H1 (cell line): ENCODE measurements at regions not wholly inside any gene's neighbourhood (a gene's known extent, or its start where the extent isn't known, plus 50 kb on each side); places are given as distances from the start of the nearest gene placed in this dataset.

Source experiments
- CTCF ChIA-PET: fragments of 300-600 bp; sonication (Branson Sonifier 250); formaldehyde crosslinking; loops from one replicate; lab custom pipeline; 2021; ENCODE audit not compliant: partially characterized antibody; lab: Charles Lee
- POLR2A ChIA-PET: fragments of 300-600 bp; sonication (Branson Sonifier 250); formaldehyde crosslinking; loops from one replicate; lab custom pipeline; 2021; ENCODE audit warnings: inconsistent platforms; ENCODE audit not compliant: partially characterized antibody; lab: Charles Lee
- DNase-seq, 2 experiments: peaks; one replicate each; pipeline versions ENCODE4 v3.0.0 to v3.0.0-alpha.2; 2010 to 2022; ENCODE audit warnings: low spot score in 2 of 2, low read depth in 1 of 2, mixed read lengths in 1 of 2
- FAIRE-seq: peaks from 2 replicates; lab custom pipeline; 2011; peaks lifted over from hg19 to GRCh38; lab: Jason Lieb, UNC
- H2AFZ ChIP-seq: 2 replicates; pipeline ENCODE4 v1.8.1; 2012; ENCODE audit warnings: low read length, inconsistent platforms
- H2AK5ac ChIP-seq: 2 replicates; pipeline ENCODE4 v1.6.1; 2013; ENCODE audit warnings: low read depth, low read length
- H2BK120ac ChIP-seq: replicated peaks from 2 replicates; pipeline ENCODE3; 2013; ENCODE audit warnings: low read depth, low read length, inconsistent platforms
- H2BK12ac ChIP-seq: 2 replicates; pipeline ENCODE4 v1.6.1; 2013; ENCODE audit warnings: low read depth, low read length
- H2BK15ac ChIP-seq: 2 replicates; pipeline ENCODE4 v1.6.1; 2013; ENCODE audit warnings: low read length
- H2BK20ac ChIP-seq: 2 replicates; pipeline ENCODE4 v1.6.1; 2013; ENCODE audit warnings: low read length
- H2BK5ac ChIP-seq: 2 replicates; pipeline ENCODE4 v1.6.1; 2013; ENCODE audit warnings: low read depth, low read length
- H3K14ac ChIP-seq: 2 replicates; pipeline ENCODE4 v1.6.1; 2013; ENCODE audit warnings: inconsistent platforms; ENCODE audit not compliant: insufficient read length
- H3K18ac ChIP-seq: 2 replicates; pipeline ENCODE4 v1.6.1; 2013; ENCODE audit warnings: low read length; ENCODE audit errors: extremely low read depth
- H3K23ac ChIP-seq: 2 replicates; pipeline ENCODE4 v1.6.1; 2013; ENCODE audit warnings: inconsistent platforms; ENCODE audit not compliant: insufficient read length
- H3K23me2 ChIP-seq: 2 replicates; pipeline ENCODE4 v1.6.1; 2013; ENCODE audit warnings: low read depth, low read length
- H3K27ac ChIP-seq: 2 replicates; pipeline ENCODE4 v1.6.1; 2011; ENCODE audit warnings: low read depth, low read length, inconsistent platforms
- H3K27me3 ChIP-seq, 4 experiments: replicated peaks in 1 of 4; 1 replicate in 1 of 4; 2 replicates in 3 of 4; pipeline versions ENCODE4 v1.6.1 to v1.8.1; 2011 to 2013; ENCODE audit warnings: low read length in 3 of 4, mild to moderate bottlenecking in 3 of 4, inconsistent platforms in 2 of 4, mixed read lengths in 2 of 4, moderate library complexity in 1 of 4; ENCODE audit not compliant: control insufficient read depth in 3 of 4, insufficient read depth in 3 of 4; ENCODE audit errors: extremely low read depth in 1 of 4
- H3K36me3 ChIP-seq, 4 experiments: 2 replicates each; pipeline versions ENCODE4 v1.6.1 to v1.8.1; 2011 to 2013; ENCODE audit warnings: mild to moderate bottlenecking in 4 of 4, low read length in 3 of 4, moderate library complexity in 2 of 4, control low read depth in 1 of 4, inconsistent platforms in 1 of 4; ENCODE audit not compliant: insufficient read depth in 4 of 4, control insufficient read depth in 2 of 4
- H3K4ac ChIP-seq: replicated peaks from 2 replicates; pipeline ENCODE3; 2013; ENCODE audit warnings: low read length, low read depth, mixed read lengths, inconsistent platforms; ENCODE audit not compliant: insufficient read length
- H3K4me1 ChIP-seq, 4 experiments: replicated peaks in 1 of 4; 1 replicate in 1 of 4; 2 replicates in 3 of 4; pipeline versions ENCODE4 v1.6.1 to v1.8.1; 2011 to 2013; ENCODE audit warnings: low read length in 3 of 4, inconsistent platforms in 2 of 4, mixed read lengths in 1 of 4; ENCODE audit not compliant: insufficient read depth in 4 of 4, control insufficient read depth in 3 of 4
- H3K4me2 ChIP-seq, 2 experiments: 2 replicates each; pipeline versions ENCODE4 v1.6.1 to v1.8.1; 2011 to 2013; ENCODE audit warnings: low read depth in 2 of 2, low read length in 2 of 2, control low read depth in 1 of 2, inconsistent platforms in 1 of 2, mild to moderate bottlenecking in 1 of 2; ENCODE audit not compliant: insufficient read depth in 1 of 2
- H3K4me3 ChIP-seq, 4 experiments: fragments of 200-600, 300-600 bp in 1 of 4; sonication (generic), shearing (Covaris generic), sonication (Bioruptor Twin) in 1 of 4; 2 replicates each; pipeline versions ENCODE4 v1.5.1 to v1.8.1; 2011 to 2016; ENCODE audit warnings: low read length in 4 of 4, low read depth in 3 of 4, control low read depth in 2 of 4, inconsistent platforms in 2 of 4, mild to moderate bottlenecking in 2 of 4, mixed read lengths in 1 of 4, moderate library complexity in 1 of 4; ENCODE audit not compliant: insufficient read depth in 2 of 4; ENCODE audit errors: extremely low read depth in 1 of 4
- H3K56ac ChIP-seq: replicated peaks from 2 replicates; pipeline ENCODE3; 2013; ENCODE audit warnings: low read depth, mild to moderate bottlenecking, mixed read lengths, low read length, inconsistent platforms; ENCODE audit not compliant: insufficient read length
- H3K79me1 ChIP-seq: 2 replicates; pipeline ENCODE4 v1.6.1; 2013; ENCODE audit warnings: low read depth, low read length, control low read depth
- H3K79me2 ChIP-seq, 2 experiments: 2 replicates each; pipeline versions ENCODE4 v1.6.1 to v1.8.1; 2012 to 2013; ENCODE audit warnings: low read length in 2 of 2, mild to moderate bottlenecking in 2 of 2, inconsistent platforms in 1 of 2; ENCODE audit not compliant: insufficient read depth in 2 of 2, control insufficient read depth in 1 of 2
- H3K9ac ChIP-seq, 4 experiments: replicated peaks in 1 of 4; 1 replicate in 1 of 4; 2 replicates in 3 of 4; pipeline versions ENCODE4 v1.6.1 to v1.8.1; 2011 to 2013; ENCODE audit warnings: low read depth in 3 of 4, low read length in 3 of 4, control low read depth in 2 of 4, mild to moderate bottlenecking in 2 of 4, moderate library complexity in 2 of 4, inconsistent platforms in 1 of 4; ENCODE audit errors: extremely low read depth in 1 of 4
- H3K9me3 ChIP-seq, 2 experiments: 2 replicates each; pipeline versions ENCODE4 v1.6.1 to v1.8.1; 2012 to 2013; ENCODE audit warnings: mild to moderate bottlenecking in 2 of 2, moderate library complexity in 2 of 2, control low read depth in 1 of 2, inconsistent platforms in 1 of 2, low read depth in 1 of 2, low read length in 1 of 2, mixed read lengths in 1 of 2; ENCODE audit not compliant: insufficient read depth in 2 of 2
- H4K20me1 ChIP-seq, 2 experiments: replicated peaks in 1 of 2; 2 replicates each; pipeline versions ENCODE3 to v1.8.1; 2011 to 2013; ENCODE audit warnings: inconsistent platforms in 2 of 2, low read length in 2 of 2, mild to moderate bottlenecking in 1 of 2; ENCODE audit not compliant: insufficient read depth in 2 of 2, control insufficient read depth in 1 of 2
- H4K5ac ChIP-seq: 2 replicates; pipeline ENCODE4 v1.6.1; 2013; ENCODE audit warnings: low read length, low read depth, mixed read lengths, inconsistent platforms; ENCODE audit not compliant: insufficient read length
- H4K8ac ChIP-seq: 2 replicates; pipeline ENCODE4 v1.8.0; 2013; ENCODE audit warnings: mild to moderate bottlenecking, moderate library complexity, low read length, inconsistent platforms; ENCODE audit not compliant: insufficient read depth; ENCODE audit errors: extremely low read depth
- H4K91ac ChIP-seq: replicated peaks from 2 replicates; pipeline ENCODE3; 2013; ENCODE audit warnings: low read length, mixed read lengths, inconsistent platforms; ENCODE audit not compliant: insufficient read length
- BRCA1 ChIP-seq: IDR thresholded peaks from 2 replicates; pipeline ENCODE4 v1.6.1; 2012; ENCODE audit warnings: low read depth, low read length, improper control_type of control experiment
- CTBP2 ChIP-seq: IDR thresholded peaks from 2 replicates; pipeline ENCODE4 v1.7.0; 2011; ENCODE audit warnings: borderline replicate concordance, mild to moderate bottlenecking, moderate library complexity, mixed read lengths, low read length; ENCODE audit not compliant: insufficient read depth, insufficient read length
- EGR1 ChIP-seq: IDR thresholded peaks from 2 replicates; pipeline ENCODE4 v1.6.1; 2011; ENCODE audit warnings: low read depth, low read length, borderline replicate concordance
- EP300 ChIP-seq, 2 experiments: IDR thresholded peaks; 1 replicate in 1 of 2; 2 replicates in 1 of 2; pipeline ENCODE4 v1.6.1; 2011 to 2012; ENCODE audit warnings: low read depth in 2 of 2, low read length in 2 of 2, mild to moderate bottlenecking in 2 of 2, borderline replicate concordance in 1 of 2, inconsistent platforms in 1 of 2, moderate library complexity in 1 of 2
- JUN ChIP-seq: IDR thresholded peaks from 2 replicates; pipeline ENCODE4 v1.6.1; 2011; ENCODE audit warnings: low read depth, mild to moderate bottlenecking, improper control_type of control experiment, low read length
- KDM4A ChIP-seq: IDR thresholded peaks from one replicate; pipeline ENCODE4 v1.7.1; 2012; ENCODE audit warnings: low read depth, mild to moderate bottlenecking, moderate library complexity, low read length, inconsistent platforms; ENCODE audit not compliant: severe bottlenecking
- MAX ChIP-seq: IDR thresholded peaks from 2 replicates; pipeline ENCODE4 v1.6.1; 2012; ENCODE audit warnings: inconsistent platforms
- PHF8 ChIP-seq: fragments of 200-600 bp; sonication (generic); conservative IDR thresholded peaks from 2 replicates; pipeline ENCODE4 v1.7.1; 2012; ENCODE audit warnings: low read depth, mild to moderate bottlenecking, inconsistent platforms, low read length, moderate library complexity
- TAF1 ChIP-seq: IDR thresholded peaks from 2 replicates; pipeline ENCODE4 v1.6.1; 2011; ENCODE audit warnings: mild to moderate bottlenecking, low read depth, low read length
- TAF7 ChIP-seq: optimal IDR thresholded peaks from 2 replicates; pipeline ENCODE3; 2011; ENCODE audit warnings: low read depth, mild to moderate bottlenecking, inconsistent platforms, low read length, moderate library complexity, borderline replicate concordance
- TBP ChIP-seq: IDR thresholded peaks from 2 replicates; pipeline ENCODE4 v1.6.1; 2011; ENCODE audit warnings: low read depth, low read length, improper control_type of control experiment
- ZNF274 ChIP-seq: IDR thresholded peaks from 2 replicates; pipeline ENCODE4 v1.7.0; 2012; ENCODE audit warnings: low read length, borderline replicate concordance; ENCODE audit errors: extremely low read depth
- TF ChIP-seq, protein P1 (sequence below): IDR thresholded peaks from 2 replicates; pipeline ENCODE4 v1.6.1; 2012; ENCODE audit warnings: inconsistent platforms

GRCh38 chr6:71387179-71387578 lies 98.6 kb downstream of the OGFRL1 start:
- no peak overlapping the region for H3K18ac ChIP-seq
- no peaks in the 10 kb centered on the region; a peak in 1 of 8 replicates for H3K36me3 ChIP-seq
- H3K56ac ChIP-seq: no peak overlapping the region
- FAIRE-seq (no peak), DNase-seq (no peak)
- no peak overlapping the region for H2BK12ac ChIP-seq
- no peak overlapping the region for H4K91ac ChIP-seq
- no peaks in the 10 kb centered on the region for H3K23me2 ChIP-seq
- H2AFZ ChIP-seq: no peak overlapping the region
- no peak overlapping the region for H2BK15ac ChIP-seq
- no peak overlapping the region for H2BK120ac ChIP-seq
- H3K4ac ChIP-seq: no peak overlapping the region
- peaks cover 0 to 1% (median 0%) of the 10 kb centered on the region in 4 experiments; a peak in 2 of 7 replicates for H3K27me3 ChIP-seq
- H4K5ac ChIP-seq: no peak overlapping the region
- H3K79me2 ChIP-seq: no peaks in the 10 kb centered on the region
- H3K4me3 ChIP-seq: no peak overlapping the region
- H3K9ac ChIP-seq: no peak overlapping the region
- H3K9me3 ChIP-seq: no peaks in the 10 kb centered on the region
- H2BK20ac ChIP-seq: no peak overlapping the region
- no peak overlapping the region for H2BK5ac ChIP-seq
- H4K8ac ChIP-seq: no peak overlapping the region
- H3K14ac ChIP-seq: no peak overlapping the region
- no peak overlapping the region for H3K27ac ChIP-seq
- no peak overlapping the region for H3K4me2 ChIP-seq
- CTCF ChIA-PET: no interaction called here
- H3K4me1 ChIP-seq: peaks cover 0 to 4% (median 4%) of the 10 kb centered on the region in 4 experiments; a peak in 3 of 7 replicates
- no peaks in the 10 kb centered on the region for H4K20me1 ChIP-seq
- POLR2A ChIA-PET: no interaction called here
- H3K79me1 ChIP-seq: no peaks in the 10 kb centered on the region
- no peak overlapping the region for H3K23ac ChIP-seq
- H2AK5ac ChIP-seq: no peak overlapping the region
- TF ChIP-seq BRCA1 (no peak), JUN (no peak), TBP (no peak), KDM4A (no peak), CTBP2 (no peak), EP300 (IDR thresholded peaks at IDR 0.05; ENCODE audit: borderline replicate concordance in 1 of 2, low read depth in 2 of 2, low read length in 2 of 2) (no peak), ZNF274 (no peak), MAX (no peak), TAF1 (no peak), EGR1 (no peak), TAF7 (no peak), PHF8 (no peak)
- TF ChIP-seq, protein P1, sequence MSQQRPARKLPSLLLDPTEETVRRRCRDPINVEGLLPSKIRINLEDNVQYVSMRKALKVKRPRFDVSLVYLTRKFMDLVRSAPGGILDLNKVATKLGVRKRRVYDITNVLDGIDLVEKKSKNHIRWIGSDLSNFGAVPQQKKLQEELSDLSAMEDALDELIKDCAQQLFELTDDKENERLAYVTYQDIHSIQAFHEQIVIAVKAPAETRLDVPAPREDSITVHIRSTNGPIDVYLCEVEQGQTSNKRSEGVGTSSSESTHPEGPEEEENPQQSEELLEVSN: no peak
